ENCODE measurements at regions not wholly inside any gene's neighbourhood (a gene's known extent, or its start where the extent isn't known, plus 50 kb on each side); places are given as distances from the start of the nearest gene placed in this dataset.

DNA sequence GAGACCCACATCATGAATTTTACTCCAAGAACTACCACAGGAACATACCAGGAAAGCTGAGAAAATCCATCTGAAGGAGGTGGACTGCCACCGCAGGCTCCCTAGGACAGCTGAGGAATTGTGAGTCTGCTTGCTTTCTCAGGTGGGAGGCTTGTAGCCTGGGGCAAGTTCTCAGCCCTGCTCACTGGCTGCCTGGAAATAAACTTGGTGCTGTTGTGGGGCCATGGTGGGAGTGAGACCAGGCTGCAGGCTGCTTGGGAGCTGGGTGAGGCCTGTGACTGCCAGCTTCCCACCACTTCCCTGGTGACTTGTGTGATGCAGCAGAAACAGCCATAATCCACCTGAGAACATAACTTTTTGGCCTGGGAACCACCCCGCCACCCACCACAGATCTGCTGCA, 132.7 kb upstream of the RAG2 start:
- no peak for DNase-seq (ENCODE audit: low read depth in 4 of 4, low spot score in 3 of 4)

DNA sequence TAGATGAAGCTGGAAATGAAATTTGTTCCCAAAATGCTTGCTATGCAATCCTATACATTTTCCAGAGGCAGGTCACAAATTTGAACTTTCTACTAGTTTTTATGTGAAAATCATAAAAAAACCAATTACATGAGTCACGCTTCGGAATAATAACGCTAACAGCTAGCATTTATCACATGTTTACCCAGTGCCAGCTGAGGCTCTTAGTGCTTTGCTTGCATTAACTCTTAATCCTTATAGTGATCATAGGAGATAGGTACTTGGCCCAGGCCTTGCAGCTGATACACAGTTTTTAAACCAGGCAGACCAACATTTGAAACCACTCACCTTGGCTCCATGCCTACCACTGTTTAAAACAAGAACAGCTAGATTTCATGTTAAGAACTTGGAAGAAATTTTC, 131.8 kb upstream of the RAG2 start:
- DNase-seq (ENCODE audit: low read depth in 4 of 4, low spot score in 3 of 4) = no peak

DNA sequence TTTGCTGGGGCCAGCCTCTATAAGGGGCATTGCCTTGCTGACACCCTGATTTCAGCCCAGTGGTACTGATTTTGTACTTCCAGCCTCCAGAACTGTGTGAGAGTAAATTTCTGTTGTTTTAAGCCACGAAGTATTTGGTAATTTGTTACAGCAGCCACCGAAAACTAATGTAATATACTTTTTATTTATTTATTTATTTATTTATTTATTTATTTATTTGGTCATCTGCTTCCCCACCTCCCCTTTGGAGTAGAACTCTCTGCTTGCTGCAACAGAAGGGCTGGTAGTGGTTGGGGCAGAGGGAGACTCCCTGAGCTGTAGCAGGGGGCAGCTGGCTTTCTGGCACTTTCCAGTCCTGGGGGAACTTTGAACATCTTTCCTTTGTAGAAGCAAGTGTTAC, 128.4 kb upstream of the RAG2 start:
- DNase-seq (ENCODE audit: low read depth in 4 of 4, low spot score in 3 of 4) = no peak

DNA sequence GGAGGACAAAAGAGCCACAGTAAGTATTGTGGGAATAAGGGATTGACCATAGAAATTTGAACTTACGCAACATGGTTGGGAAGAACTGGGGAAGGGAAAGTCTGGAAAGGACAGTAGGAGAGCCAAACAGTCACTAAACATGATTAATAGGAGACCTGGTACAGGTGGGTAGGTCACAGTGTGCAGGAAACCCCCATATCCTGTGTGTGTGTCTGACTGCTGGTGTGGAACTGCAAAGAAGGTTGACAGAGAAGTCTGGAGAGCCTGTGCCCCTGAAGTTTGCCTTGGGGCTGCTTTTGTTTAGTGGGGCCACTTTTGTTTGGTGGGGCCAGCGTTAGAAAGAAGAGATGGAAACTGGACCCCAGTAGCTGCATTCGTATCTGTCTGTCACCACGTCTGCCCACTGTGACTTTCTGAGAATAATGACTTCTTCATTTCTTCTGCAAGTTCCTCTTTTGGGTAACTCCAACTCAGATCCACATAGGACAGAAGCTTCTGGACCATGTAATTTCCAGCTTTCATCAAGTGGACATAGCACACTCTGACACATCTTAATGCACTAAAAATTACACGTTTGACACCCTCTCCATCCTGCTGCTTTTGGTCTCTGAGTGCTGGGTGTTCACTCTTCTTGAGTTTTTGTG, 126.8 kb upstream of the RAG2 start:
- DNase-seq (ENCODE audit: low read depth in 4 of 4, low spot score in 3 of 4) = no peak

DNA sequence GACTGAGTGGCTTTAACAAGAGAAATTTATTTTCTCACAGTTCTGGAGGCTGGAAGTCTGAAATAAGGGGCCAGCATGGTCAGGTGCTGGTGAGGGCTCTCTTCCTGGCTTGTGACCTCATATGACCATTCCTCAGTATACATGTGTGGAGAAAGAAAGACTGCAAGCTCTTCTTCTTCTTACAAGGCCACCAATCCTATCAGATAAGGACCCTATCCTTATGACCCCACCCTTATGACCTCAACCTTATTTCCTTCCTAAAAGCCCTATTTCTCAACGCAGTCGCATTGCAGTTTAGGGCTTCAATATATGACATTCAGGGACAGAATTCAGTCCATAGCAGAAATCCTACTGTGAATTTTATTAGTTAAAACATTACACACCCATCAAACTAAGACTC, 124.4 kb upstream of the RAG2 start:
- no peak for DNase-seq (ENCODE audit: low read depth in 4 of 4, low spot score in 3 of 4)

DNA sequence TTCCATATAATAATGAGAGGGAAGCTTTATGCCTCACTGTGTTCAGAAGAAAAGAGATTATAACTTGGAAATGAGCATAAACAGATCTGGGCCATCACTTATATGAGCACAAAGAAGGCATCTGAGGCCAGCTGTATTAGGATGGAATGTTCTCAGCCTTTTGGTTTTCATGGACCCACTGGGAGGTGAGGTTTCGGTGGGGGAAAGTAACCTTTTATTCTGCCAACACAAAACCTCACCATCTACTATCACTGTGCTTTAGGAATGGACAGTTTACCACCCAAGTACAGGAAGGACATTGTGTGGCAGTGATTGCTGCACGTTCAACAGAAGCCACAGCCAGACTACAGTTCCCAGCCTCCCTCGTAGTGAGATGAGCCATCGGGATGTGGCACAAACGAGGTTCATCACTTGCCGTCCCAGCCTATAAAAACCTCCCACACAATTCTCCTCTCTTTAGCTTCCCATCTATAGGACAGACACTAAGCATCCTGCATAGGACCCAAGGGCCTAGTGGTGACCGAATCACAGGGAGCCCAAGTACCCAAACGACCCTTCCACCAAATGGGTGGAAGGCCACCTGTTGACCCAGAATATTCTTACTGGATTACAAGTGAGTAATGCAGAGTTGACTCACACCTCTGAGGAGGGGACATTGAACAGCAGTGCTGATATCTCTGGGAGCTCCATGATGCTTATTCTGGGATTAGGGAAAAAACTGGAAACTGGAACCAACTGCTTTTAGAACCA, 121.5 kb upstream of the RAG2 start:
- no peak for DNase-seq (ENCODE audit: low read depth in 4 of 4, low spot score in 3 of 4)

DNA sequence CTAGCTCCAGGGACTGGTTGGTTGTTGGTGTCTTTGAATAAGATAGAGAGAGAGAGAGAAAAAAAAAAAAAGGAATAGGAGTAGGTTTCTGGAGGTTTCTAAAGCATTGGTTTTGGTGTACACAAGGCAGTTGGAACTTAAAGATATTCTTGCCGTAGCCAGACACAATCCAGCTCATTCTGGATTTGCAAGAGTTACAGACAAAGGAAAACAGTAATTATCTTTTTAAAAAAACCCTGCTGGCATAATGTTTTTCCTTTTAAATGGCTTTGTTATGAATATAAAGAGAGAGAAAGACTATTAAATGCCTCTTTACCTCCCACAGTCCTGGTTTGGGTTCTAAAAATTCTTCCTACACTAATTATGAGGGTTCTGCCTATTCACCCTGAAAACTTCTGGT, 120.4 kb upstream of the RAG2 start:
- DNase-seq (ENCODE audit: low read depth in 4 of 4, low spot score in 3 of 4) = no peak

DNA sequence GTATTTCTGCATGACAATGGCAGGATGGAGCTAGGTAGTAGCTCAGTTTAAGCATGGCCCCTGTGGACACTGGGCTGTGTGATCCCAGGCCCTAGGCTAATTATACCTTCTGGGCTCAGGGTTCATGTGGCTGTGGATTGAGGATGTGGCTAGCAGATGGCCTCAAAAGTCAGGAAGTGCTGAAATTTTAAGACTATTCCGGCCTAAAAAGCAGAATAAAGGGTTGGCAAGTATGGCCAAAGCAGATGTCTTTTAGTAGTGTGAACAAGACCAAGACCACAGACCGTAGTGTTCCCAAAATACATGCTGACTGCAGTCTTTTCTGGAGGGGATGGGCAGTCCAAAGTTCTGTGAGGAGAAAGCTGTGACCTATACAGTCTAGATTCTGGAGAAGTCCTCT, 115.7 kb upstream of the RAG2 start:
- DNase-seq (ENCODE audit: low read depth in 4 of 4, low spot score in 3 of 4) = no peak

DNA sequence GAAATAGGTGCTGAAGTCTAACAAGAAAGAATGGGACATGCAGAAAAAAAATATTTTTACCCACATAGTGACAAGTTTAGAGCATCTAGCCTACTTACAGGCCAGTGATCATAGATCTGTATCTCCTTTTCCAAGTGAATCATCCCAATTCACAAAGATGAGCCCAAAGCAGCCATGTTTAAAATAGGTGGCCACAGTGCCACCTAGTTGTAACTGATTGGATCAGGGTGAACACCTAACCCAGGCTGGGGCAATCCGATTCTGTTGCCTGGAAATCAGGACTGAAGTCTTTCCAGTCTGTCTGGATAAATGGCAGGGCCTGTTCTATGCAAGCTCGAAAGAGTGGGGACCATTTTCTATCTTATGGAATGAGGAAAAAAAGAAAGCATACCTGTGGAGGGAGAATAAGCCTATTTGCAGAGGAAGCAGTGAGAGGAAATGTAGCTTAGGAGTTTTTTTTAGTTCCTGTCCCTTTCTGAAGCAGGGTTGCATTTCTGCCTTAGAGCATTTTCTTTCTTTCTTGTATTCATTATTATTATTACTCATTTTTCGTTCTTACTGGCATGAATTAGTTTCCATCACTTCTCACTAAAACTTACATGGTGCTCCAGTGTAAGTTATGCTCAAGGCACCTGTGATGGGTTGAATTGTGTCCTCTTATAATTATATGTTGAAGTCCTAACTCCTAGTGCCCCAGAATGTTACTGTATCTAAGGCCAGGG, 113.2 kb upstream of the RAG2 start:
- no peak for DNase-seq (ENCODE audit: low read depth in 4 of 4, low spot score in 3 of 4)

Data from left renal pelvis (tissue), 4 donors.